ENCODE measurements at regions not wholly inside any gene's neighbourhood (a gene's known extent, or its start where the extent isn't known, plus 50 kb on each side); places are given as distances from the start of the nearest gene placed in this dataset.

- no TSS peak for BruUV-seq (replicated peaks)
- Histone ChIP-seq H4K20me1 (ENCODE audit: insufficient read depth) (no peaks in the 10 kb centered on the region), H3K79me2 (ENCODE audit: insufficient read depth, low read length) (no peaks in the 10 kb centered on the region), H3K36me3 (ENCODE audit: control insufficient read depth in 1 of 2, insufficient read depth in 2 of 2, low read length in 2 of 2) (no peaks in the 10 kb centered on the region), H3K4me3 (replicated peaks in 1 of 2; ENCODE audit: low read depth in 1 of 2, low read length in 2 of 2) (no peak overlapping the region), H3K9me2 (ENCODE audit: insufficient read depth) (no peaks in the 10 kb centered on the region; the same call in 1 of the 2 replicates), H3K27ac (ENCODE audit: low read depth, low read length) (no peak overlapping the region), H2AFZ (ENCODE audit: low read depth, low read length, poor library complexity, severe bottlenecking) (no peak overlapping the region), H3K9me3 (ENCODE audit: control insufficient read depth in 1 of 2, insufficient read depth in 1 of 2, low read depth in 1 of 2, low read length in 2 of 2) (no peaks in the 10 kb centered on the region), H3K27me3 (ENCODE audit: insufficient read depth, low read length) (peaks cover 5% of the 10 kb centered on the region; the same call in 1 of the 2 replicates), H3K9ac (ENCODE audit: low read length) (no peak overlapping the region), H3K4me1 (ENCODE audit: control insufficient read depth in 1 of 2, insufficient read depth in 2 of 2, low read length in 2 of 2) (no peaks in the 10 kb centered on the region), H3K4me2 (ENCODE audit: low read length) (no peak overlapping the region)
- CTCF ChIA-PET, result no interaction called here
- RAD21 ChIA-PET (ENCODE audit: low non-redundant PET in 1 of 2, low total read pairs in 2 of 2, uncharacterized antibody in 2 of 2, unreplicated experiment in 2 of 2), result no interaction called here
- no peak for TF ChIP-seq FOSL1 (IDR thresholded peaks at IDR 0.05; ENCODE audit: low read depth)
- TF ChIP-seq EGR1 (IDR thresholded peaks at IDR 0.05; ENCODE audit: low read depth), result no peak
- POLR2A ChIA-PET, result no interaction called here
- no peak for DNase-seq (ENCODE audit: low read depth, low spot score)
- intact Hi-C loops (cut with micrococcal nuclease), result no loop called here
- ATAC-seq, result no peak
Observed at GRCh38 chr18:10239991-10240634, 214.3 kb upstream of the APCDD1 start.

GRCh38 chr18:10240973-10241372 lies 213.5 kb upstream of the APCDD1 start:
- BruUV-seq (replicated peaks), result no TSS peak
- TF ChIP-seq ZBTB33 (IDR thresholded peaks at IDR 0.05; ENCODE audit: extremely low read depth, insufficient replicate concordance, low read length) (no peak), JUND (IDR thresholded peaks at IDR 0.05) (no peak), EGR1 (IDR thresholded peaks at IDR 0.05; ENCODE audit: low read depth) (no peak), MAX (IDR thresholded peaks at IDR 0.05) (no peak), FOSL1 (IDR thresholded peaks at IDR 0.05; ENCODE audit: low read depth) (no peak), REST (IDR thresholded peaks at IDR 0.05; ENCODE audit: low read depth) (no peak), CEBPB (IDR thresholded peaks at IDR 0.05; ENCODE audit: low read depth) (no peak), SP1 (IDR thresholded peaks at IDR 0.05; ENCODE audit: low read depth) (no peak), ZFX (IDR thresholded peaks at IDR 0.05) (no peak)
- ChIA-PET POLR2A (no interaction called here), RAD21 (ENCODE audit: low non-redundant PET in 1 of 2, low total read pairs in 2 of 2, uncharacterized antibody in 2 of 2, unreplicated experiment in 2 of 2) (no interaction called here), CTCF (no interaction called here)
- Histone ChIP-seq H3K27me3 (ENCODE audit: insufficient read depth, low read length) (peaks cover 5% of the 10 kb centered on the region; the same call in 1 of the 2 replicates), H4K20me1 (ENCODE audit: insufficient read depth) (no peaks in the 10 kb centered on the region), H2AFZ (ENCODE audit: low read depth, low read length, poor library complexity, severe bottlenecking) (no peak overlapping the region), H3K27ac (ENCODE audit: low read depth, low read length) (no peak overlapping the region), H3K9me2 (ENCODE audit: insufficient read depth) (no peaks in the 10 kb centered on the region; the same call in 1 of the 2 replicates), H3K36me3 (ENCODE audit: control insufficient read depth in 1 of 2, insufficient read depth in 2 of 2, low read length in 2 of 2) (no peaks in the 10 kb centered on the region), H3K9ac (ENCODE audit: low read length) (no peak overlapping the region), H3K9me3 (ENCODE audit: control insufficient read depth in 1 of 2, insufficient read depth in 1 of 2, low read depth in 1 of 2, low read length in 2 of 2) (no peaks in the 10 kb centered on the region), H3K4me1 (ENCODE audit: control insufficient read depth in 1 of 2, insufficient read depth in 2 of 2, low read length in 2 of 2) (no peaks in the 10 kb centered on the region), H3K79me2 (ENCODE audit: insufficient read depth, low read length) (no peaks in the 10 kb centered on the region), H3K4me2 (ENCODE audit: low read length) (no peak overlapping the region), H3K4me3 (replicated peaks in 1 of 2; ENCODE audit: low read depth in 1 of 2, low read length in 2 of 2) (no peak overlapping the region)
- intact Hi-C loops (cut with micrococcal nuclease), result no loop called here
- DNase-seq (ENCODE audit: low read depth, low spot score) (no peak), ATAC-seq (no peak)

Data from HCT116 (cell line).